Transverse colon (tissue), 4 donors: ENCODE measurements at regions not wholly inside any gene's neighbourhood (a gene's known extent, or its start where the extent isn't known, plus 50 kb on each side); places are given as distances from the start of the nearest gene placed in this dataset.

ENCODE experiments used
- CTCF ChIP-seq, 5 experiments: fragments of 200-600 bp in 3 of 5; fragments of 450-650 bp in 2 of 5; sonication (generic) in 3 of 5; IDR thresholded peaks; 1 replicate in 2 of 5; 2 replicates in 3 of 5; pipeline ENCODE4 v1.5.1; 2016 to 2017; ENCODE audit warnings: antibody characterized with exemption in 5 of 5, inconsistent platforms in 3 of 5, mild to moderate bottlenecking in 2 of 5, moderate library complexity in 1 of 5
- EP300 ChIP-seq: sonication (generic); formaldehyde crosslinking; IDR thresholded peaks from one replicate; pipeline ENCODE4 v1.6.1; 2017; ENCODE audit warnings: antibody characterized with exemption, low read depth
- POLR2A ChIP-seq: fragments of 450-650 bp; IDR thresholded peaks from one replicate; pipeline ENCODE4 v1.6.1; 2016; ENCODE audit warnings: antibody characterized with exemption, mild to moderate bottlenecking, moderate library complexity
- POLR2AphosphoS5 ChIP-seq, 3 donors: sonication (generic); formaldehyde crosslinking; IDR thresholded peaks; one replicate each; pipeline ENCODE4 v1.6.1; 2016; ENCODE audit warnings: antibody characterized with exemption in 3 of 3

GRCh38 chr4:26248647-26249046, 72.2 kb upstream of the RBPJ start:
- TF ChIP-seq POLR2A (no peak), CTCF (IDR thresholded peaks at IDR 0.05) (no peak), EP300 (no peak), POLR2AphosphoS5 (IDR thresholded peaks at IDR 0.05) (peak in 1 of 3 donors; percentile 16)
